ENCODE measurements at regions not wholly inside any gene's neighbourhood (a gene's known extent, or its start where the extent isn't known, plus 50 kb on each side); places are given as distances from the start of the nearest gene placed in this dataset.

DNA sequence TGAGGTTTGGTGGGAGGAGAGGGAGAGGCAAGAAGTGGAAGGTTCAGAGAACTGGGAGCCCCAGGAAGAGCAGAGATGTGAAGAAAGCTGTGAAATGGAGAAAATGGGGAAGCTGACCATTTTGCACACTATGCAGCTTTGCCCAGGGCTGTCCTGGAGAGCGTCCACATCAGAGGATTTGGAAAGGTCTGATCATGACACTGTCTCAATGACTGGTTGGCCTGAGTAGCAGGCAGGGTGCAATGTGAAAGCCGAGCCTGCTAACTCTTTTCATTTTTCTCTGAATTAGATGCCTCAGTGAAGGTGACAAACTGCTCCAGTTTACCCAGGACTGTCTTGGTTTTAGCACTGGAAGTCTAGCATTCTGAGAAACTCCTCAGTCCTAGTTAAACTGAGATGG, 330.1 kb upstream of the RPS6KA3 start:
- no peak for DNase-seq

DNA sequence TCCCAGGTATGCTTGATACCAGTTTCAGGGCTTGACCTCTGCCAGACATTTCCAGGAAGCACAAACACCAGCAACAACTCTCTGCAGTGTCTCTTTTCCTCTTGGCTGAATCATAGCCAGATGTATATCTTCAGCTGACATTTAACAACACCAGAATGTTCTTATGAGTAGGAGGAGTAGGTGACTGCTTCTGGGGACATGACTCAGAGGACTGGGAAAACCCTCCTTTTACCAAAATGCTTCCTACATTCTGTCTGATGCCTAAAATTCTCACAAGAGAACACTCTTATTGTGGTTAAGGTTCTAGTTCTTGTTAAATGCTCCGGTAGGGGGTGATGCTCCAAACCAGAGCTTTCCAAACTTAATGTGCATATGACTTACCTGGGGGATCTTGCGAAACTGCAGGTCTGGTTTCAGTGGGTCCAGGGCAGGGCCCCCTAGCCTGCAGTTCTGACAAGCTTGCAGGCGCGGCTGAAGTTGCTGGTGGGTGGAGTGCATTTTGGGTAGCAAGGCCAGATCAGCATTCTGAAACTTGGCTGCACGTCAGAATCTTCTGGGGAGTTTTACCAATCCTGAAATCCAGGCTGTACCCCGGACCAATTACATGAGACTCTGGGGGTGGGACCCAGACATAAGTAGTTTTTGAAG, 329.3 kb upstream of the RPS6KA3 start:
- DNase-seq: peak; percentile 50

DNA sequence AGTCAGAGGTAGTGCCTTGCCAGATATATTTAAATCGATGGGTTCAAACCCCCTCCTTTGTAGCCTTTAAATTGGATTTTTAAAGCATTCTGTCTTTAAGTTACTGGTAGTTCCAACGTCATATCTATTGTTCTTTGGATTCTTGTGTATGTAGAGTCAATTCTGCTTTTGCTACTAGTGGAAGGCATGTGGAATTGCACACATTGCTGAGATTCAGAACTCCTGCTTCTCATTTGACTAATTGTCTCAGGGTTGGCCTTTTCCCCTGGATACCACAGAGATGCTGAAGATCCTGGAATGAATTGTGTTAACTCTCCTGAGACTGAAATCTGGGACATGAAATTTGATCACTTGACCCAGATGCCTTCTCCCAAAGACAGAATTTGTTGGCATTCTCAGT, 328.3 kb upstream of the RPS6KA3 start:
- no peak for DNase-seq

DNA sequence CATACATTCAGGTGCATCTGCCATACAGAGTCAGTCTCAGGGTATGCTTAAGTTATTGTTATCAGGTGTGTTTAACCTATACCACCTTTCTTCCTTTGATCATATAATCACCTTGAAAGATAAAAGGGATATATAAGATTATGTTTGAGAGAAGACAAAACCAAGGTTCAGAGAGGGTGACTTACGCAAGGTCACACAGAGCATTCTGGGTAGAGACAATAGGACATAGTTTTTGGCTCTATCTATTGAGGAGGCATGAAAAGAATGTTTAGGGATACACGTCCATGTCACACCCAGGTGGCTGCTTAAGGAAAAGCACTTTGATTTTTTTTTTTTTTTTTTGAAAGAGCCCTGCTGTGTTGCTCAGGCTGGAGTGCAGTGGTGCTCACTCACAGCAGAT, 327.1 kb upstream of the RPS6KA3 start:
- no peak for DNase-seq

DNA sequence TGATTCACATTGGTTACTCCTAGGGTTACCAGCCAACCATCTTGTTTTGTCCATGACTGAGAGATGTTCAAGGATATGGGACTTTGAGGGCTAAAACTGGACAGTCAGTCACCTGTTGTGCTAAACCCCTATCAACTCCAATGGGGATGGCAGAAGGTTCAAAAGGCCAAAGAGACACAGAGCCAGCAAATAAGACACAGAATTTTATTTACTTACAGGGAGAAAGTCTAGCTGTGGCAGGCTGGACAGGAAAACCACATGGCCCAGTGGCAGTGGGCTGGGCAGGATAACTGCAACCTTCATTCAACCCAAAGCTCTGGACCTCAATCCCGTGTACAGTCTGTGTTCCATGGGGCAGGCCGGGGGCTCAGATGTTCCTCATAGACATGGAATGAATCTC, 326.7 kb upstream of the RPS6KA3 start:
- DNase-seq: no peak

DNA sequence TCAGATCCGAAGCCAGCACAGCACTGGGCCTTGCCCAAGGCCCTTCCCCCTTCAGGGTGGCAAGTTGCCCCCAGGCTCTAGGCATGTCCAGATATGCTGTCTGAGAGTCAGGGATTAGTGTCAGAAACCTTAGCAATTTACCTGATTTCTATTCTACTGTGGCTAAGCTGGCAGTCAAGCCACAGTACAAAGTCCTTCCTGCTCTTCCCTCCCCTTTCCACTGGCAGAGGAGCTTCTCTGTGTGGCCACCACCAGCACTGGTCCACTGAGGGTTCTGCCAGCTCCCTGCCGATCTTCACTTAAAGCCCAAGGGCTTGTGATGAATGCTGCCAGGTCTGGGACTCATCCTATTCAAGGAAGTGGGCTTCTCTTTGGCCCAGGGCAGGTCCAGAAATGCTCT, 324.5 kb upstream of the RPS6KA3 start:
- DNase-seq: no peak

DNA sequence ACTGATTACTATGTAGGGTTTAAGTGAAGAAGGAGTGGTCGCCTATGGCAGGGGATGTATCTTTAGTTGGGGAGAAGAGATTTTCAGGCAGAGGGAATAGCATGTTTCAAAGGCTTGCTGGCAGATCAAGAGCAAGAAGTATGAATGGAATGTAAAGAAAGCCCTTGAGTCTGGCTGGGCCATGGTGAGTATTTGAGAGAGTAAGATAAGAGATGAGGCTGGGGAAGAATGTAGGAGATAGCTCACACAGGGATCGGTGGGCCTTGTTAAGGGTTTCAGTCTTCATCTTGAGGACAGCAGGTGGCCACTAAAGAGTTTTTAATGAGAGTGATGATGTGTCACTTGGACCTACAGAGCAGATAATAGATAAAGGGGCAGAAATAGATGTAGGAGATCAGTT, 319.1 kb upstream of the RPS6KA3 start:
- no peak for DNase-seq

DNA sequence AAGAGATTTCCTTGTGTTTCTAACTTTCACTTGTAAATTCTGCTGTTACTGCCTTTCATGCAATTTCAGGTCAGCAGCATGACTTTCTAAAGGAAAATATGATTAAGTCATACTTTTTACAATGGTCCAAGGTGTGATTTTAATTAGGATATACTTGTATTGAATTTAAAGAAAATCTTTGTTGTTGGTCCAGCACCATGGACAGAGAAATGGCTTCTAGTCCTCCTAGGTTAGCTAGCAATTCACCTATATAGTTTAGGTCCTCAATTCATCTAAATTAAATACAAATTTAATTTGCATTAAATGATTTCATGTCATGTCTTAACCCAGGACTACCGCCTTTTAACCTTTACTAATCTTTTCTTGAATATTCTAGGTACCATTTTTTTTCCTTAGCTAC, 304.9 kb upstream of the RPS6KA3 start:
- no peak for DNase-seq

DNA sequence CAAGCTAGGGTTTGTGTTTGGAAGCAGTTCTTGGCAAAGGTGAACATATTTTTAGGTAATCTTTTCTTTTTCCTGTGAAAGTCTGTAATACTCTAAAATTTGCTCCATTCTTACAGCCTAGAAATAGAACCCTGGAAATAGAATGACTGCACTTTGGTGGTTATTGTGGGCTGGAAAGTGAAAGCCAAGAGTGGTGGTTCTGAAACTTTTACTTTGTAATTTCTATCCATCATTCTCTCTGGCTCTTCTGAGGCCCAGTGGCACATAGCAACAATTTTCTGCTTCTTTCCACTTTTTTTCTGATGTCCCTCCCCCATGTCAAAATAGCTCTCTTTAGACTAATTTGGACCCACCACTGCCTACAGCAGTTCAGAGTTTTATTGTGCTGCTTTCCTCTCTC, 300.4 kb upstream of the RPS6KA3 start:
- DNase-seq: peak; percentile 7

DNA sequence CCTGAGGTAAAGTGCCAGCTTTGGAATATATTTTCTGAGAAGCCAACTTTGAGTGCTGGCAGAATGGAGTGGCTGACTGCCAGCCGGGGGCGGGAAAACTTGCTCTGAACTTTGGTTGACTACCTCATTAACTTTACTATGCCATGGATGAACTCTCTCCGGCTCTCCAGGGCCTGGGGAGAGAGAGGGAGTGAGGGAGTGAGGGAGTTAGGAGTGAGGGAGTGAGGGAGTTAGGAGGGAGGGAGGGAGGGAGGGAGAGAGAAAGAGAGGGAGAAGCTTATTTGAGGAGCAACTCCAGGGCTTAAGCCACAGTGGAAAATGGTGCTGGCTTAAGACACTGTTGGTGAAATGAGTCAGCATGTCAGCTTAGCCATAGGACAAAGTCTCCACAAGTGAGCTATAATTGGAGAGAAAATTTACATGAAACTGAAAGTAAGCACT, 280.9 kb upstream of the RPS6KA3 start:
- no peak for DNase-seq

DNA sequence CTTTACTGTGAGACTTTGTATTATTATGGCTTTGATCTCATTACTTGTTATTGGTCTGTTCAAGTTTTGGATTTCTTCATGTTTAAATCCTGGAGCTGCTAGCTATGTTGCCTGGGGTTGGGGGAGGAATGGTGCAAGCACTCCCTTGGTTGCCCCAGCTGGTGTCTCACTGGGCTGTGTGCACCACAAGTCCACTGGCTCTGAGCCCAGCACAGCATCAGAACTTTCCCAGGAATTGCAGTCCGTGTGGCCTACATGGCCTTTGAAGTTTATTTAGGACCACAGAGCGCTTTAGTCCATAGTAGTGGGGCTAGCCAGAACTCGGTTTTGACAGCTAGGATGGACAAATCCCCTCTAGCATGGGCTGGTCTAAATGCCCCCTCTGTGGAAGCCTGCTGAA, 278.8 kb upstream of the RPS6KA3 start:
- DNase-seq: no peak

DNA sequence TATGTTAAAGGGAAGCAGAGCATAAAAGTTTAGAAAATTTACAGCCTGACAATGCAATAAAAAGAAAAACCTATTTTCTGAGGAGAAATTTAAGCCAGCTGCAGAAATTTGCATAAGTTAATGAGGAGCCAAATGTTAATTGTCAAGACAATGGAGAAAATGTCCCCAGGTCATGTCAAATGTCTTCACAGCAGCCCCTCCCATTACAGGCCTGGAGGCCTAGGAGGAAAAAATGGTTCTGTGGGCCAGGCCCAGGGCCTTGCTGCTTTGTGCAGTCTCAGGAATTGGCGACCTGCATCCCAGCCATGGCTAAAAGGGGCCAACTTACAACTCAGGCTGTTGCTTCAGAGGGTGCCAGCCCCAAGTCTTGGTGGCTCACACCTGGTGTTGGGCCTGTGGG, 275.4 kb upstream of the RPS6KA3 start:
- no peak for DNase-seq

DNA sequence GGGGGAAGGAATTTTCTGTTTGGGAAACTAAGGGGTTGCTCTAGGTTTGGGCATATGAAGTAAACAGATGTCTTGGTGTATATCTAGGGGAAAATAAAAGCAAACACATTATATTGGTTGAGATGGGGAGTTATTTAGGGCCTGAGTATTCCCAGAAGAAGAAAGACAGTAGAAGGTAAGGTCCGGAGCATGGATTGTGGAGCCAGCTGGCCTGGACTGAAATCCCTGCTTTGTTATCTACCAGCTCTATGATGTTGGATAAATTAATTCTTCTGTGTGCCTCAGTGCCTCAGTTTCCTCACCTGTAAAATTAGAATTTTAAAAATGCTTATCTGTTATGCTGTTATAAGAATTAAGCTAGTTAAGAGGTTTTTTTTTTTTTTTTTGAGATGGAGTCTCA, 272.3 kb upstream of the RPS6KA3 start:
- DNase-seq: no peak

DNA sequence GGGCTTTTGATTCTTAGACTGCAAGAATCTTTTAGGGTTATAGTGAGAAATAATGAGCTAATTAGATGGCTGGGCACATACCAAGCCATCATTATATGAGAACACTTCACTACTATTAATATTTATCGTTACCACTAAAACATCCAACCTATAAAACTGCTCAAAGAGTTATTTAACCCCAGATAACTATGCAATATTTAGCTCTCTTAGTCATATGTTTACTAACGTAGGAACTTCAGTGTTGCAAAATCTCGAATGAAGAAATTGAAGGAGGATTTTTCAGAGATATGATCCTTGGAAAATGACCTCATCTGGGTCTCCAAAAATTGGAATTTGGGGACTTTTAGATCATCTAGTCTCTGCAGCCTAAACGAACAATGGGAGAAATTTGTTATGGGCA, 265.0 kb upstream of the RPS6KA3 start:
- no peak for DNase-seq

DNA sequence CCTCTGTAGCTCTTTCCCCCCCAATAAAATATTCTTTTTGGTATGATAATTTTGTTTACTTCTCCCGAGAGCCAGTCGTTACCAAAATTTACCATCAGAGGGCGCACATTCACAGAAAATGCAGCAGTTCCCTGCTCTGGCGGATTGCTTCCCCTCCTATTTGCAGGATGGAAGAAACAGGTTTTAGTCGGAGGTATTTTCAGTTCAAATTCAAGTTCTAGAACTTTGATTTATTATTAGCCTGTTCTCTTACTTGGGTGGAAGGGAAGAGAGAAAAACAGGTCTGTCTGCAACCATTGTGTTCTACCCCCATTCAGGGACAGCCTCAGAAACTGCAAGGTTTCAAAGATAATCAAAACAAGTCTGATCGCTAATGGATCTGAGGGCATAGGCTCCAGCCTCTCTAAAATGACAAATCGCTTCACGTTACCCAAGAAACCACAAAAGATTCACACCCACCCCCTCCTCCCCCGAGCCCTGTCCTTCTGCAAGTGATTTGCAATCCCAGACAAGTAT, 263.8 kb upstream of the RPS6KA3 start:
- DNase-seq: peak; percentile 60

DNA sequence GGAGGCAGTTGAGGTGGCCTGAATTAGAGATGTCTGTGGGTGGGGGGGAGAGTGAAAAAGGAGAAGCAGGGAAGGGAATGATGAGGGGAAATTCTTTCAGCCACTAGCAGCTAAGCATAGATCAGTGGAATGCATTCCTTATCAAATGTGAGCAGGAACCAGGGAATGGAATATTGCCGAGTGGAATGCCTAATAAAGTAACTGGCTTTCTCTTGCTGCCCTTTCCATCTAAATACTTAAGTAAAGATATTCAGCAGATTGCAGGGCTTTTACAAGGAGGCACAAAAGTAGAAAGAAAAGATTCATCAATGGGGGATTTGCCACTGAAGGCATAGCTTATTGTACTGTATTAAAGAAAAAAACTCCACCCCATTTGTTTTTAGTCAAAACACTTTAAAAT, 263.0 kb upstream of the RPS6KA3 start:
- no peak for DNase-seq

DNA sequence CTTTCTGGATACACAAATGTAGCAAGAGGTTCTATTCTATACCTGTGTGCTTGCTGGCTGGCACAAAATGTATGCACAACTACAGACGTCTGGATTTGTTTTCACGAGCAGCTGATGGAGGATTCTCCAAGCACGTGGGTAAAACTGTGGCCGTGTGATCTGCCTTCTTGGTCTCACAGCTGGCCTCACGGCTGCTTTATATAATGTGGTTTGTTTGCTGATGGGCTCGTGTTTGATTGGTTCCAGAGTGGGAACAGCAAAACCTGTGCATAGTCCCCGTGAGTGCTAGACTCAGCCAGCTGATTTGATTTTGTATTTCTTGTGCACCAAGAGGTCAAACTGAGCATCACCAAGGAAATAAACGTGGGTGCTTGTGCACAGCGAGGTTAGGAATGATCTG, 262.6 kb upstream of the RPS6KA3 start:
- no peak for DNase-seq

DNA sequence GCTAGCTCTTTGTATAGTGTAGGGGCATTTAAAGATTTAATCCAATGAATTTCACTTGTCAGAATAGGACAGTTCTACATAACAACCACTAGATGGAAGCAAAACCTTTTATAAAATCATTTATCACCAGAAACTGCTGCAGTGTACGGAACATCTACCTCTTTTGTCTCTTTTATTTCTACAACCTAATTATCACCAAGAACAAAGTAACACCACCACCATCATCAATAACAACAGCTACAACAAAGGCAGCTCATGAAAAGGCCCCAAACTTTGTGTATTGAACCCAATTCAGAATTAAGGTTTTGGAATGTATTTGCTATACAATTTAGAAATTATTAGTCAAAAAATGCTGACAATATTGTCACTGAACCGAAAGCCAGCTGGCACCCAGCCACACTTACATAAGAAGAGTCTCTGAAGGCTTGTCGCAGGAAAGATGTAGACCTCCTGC, 260.9 kb upstream of the RPS6KA3 start:
- DNase-seq: peak; percentile 39

DNA sequence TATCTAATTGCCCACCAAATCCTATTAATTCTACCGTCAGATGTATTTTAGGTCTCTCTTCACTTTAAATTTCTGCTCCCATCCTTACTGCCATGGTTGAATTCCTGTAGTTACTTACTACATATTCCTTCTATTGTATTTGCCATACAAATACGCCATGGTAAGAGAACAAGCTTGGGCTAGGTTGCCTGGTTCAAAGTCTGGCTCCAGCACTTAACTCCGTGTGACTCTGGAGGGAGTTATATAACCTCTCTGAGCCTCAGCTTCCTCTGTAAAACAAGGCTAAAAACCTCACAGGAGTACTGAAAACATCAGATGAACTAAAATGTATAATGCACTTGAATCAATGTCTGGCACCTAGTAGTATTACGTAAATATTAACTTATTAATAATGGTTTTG, 260.3 kb upstream of the RPS6KA3 start:
- DNase-seq: no peak

DNA sequence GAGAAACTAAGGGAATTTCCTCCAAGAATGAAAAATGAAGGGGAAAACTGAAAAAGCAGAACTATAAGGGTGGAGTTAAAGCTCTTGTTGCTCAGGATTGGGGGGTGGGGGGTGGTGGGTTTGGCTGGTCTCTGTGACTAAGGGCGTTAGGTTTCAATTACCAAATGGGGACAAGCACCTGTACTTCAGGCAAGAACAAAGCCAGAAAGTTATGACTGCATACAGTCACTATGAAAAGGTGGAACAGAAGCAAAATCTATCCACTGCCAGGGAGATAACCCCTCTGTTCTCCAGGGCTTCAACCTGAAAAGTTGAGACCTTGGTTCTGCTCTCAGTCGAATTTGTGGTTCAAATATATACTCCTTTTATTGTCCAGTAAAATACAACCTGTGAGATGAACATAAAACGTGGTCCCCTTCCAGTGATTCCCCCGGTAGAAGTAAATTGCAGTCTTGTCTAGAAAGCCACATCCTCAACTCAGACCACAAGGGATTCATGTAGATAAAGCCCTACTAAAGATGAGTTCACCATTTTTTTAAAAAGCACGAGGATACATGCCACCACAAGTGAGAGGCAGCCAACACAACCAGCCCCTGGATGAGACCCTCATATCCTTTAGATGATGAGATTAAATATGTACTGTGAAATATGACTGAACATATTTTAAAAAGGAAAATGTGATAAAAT, 257.1 kb upstream of the RPS6KA3 start:
- peak; percentile 27 for DNase-seq

DNA sequence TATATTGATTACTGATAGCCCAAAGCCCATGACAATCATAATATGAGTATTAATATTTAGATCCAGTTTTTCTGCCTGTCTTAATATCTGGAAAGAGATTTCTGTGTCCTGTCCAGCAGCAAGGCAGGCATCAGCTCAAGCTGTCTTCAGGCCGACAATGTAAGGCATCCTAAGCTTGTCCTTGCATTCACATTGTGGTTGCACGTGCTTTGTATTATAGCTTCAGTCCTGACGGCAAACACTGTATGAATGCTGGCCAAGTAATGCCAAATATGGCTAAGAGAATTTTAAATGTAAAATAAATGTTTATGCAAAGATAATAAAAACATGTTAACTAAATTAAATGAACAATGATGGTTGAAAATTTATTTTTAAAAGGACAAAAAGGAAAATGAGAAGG, 255.7 kb upstream of the RPS6KA3 start:
- DNase-seq: no peak

DNA sequence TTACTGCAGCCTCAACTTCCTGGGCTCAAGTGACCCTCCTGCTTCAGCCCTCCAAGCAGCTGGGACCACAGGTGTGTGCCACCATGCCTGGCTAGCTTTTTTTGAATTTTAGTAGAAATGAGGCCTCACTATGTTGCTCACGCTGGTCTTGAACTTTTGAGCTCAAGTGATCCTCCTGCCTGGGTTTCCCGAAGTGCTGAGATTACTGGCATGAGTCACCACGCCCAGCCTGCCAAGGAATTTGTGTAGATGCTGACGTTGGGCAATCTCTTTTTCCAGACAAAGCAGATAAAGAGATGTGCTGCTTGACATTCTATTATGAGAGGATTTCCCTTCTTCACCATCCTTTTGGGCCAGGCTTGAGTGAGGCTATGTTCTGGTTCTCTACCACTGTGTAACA, 254.5 kb upstream of the RPS6KA3 start:
- no peak for DNase-seq

DNA sequence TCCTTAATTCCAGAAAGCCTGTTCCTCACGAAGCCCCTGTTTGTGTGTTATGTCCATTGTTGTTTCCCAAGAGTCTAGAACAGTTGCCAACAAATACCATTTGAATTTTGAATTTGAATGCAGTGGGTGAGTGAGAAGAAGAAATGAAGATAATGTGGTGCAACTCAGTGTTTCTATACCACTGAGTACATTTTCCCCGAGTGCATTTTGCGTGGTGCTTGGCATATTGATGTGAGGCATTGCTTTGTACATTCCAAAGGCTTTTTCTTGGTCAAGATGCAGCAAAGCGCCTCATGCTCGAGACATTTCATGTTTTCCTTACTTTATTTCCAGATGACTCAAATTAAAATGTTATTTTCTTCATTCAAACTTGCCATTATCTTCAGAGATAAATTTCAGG, 253.1 kb upstream of the RPS6KA3 start:
- DNase-seq: no peak

DNA sequence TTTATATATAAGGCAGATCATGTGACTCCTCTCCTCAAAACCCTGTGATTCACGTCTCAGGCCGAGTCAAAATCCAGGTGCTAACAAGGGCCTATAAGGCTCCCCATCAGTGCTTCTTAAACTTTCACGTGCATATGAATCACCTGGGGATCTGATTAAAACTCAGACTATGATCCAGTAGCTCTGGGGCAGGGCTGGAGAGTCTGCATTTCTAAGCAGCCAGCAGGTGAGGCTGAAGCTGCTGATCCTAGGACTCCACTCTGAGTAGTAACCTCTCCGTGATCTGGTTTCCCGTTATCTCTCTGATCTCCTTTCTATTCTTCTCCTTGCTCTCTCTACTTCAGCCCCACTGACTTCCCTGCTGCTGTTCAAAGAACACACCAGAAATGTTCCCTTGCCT, 252.4 kb upstream of the RPS6KA3 start:
- DNase-seq: no peak

DNA sequence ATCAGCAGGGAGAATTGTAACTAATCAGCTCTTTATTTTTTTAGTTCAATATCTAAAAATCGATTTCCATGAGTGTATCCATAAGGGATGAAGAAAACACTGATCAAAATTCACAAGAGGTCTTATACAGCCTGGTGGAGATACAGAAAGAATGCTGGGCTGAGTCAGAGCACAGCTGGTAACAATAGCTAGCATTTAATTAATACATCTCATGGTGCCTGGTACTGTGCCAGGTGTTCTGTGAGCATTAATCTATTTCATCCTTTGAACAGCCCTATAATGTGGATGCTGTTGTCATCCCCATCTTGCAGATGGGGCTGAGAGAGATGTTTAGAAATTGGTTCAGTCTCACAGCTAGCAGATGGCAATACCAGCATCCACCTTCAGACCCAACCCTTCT, 250.9 kb upstream of the RPS6KA3 start:
- no peak for DNase-seq
